GM18907 (cell line): ENCODE measurements at regions not wholly inside any gene's neighbourhood (a gene's known extent, or its start where the extent isn't known, plus 50 kb on each side); places are given as distances from the start of the nearest gene placed in this dataset.

Experiments used
- ATAC-seq: cut with Tn5 transposase; IDR thresholded peaks from one replicate; pipeline ENCODE4 v1.9.1; 2021; ENCODE audit warnings: mild to moderate bottlenecking, moderate library complexity; ENCODE audit not compliant: unreplicated experiment

DNA sequence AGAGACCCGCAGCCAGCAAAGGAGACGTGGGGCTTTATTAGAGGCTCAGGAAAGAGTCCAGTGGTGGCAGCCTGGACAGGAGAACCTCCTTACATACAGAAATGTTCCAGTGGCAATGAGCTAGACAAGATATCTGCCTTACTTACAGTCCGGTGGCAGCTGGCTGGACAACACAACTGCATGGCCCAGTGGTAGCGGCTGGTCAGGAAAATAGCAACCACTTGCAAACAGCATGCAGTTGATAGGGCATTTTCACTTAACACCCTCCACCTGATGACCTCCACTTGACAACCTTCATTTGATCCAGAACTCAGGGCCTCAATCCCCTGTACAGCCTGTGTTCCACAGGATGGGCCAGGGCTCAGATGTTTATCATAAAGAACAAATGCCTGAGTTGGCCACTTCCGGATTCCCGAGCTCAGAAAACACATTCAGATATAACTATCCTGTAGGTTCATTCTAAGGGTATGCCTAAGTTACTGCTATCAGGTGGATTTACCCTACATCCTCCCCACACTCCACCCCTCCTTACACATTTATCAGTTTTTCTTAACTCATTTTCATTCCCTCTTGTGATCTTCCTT, 63.3 kb upstream of the ITPRID2 start:
- ATAC-seq, result no peak

DNA sequence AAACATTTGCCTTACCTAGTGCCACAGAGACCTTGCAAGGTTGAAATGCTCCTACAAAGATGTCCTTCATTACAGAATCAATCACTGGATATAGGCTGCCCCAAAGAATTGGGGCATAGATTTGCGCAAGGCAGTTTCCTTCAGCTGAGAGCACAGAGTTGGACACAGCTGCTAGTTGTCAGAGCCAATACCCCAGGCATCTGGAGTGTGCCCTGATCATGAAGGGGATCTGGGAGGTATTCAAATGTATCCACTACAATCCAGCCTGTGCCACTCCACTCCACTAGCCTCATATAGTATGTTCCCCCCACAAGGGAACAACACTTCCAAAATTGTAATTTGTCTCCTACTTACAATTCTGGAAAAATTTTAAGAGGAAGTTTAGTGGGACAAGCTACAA, 62.3 kb upstream of the ITPRID2 start:
- no peak for ATAC-seq

DNA sequence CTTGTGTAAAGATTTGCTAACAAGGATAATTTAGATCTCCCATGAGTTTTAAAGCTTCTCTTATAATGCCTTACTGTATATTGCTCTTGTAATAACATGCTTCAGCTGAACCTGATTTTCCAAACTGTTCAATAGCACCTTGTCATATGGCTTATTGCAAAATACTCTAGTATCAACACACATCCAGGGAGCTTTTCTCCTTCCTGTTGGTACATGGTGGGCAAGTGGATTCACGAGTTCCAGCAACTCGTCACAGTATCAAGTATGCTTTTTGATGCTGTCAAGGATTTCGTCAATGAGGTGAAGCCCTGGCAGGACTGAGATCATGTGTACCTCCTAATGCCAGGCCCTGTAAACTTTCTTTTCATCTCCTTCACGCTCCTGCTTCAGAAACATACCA, 59.5 kb upstream of the ITPRID2 start:
- no peak for ATAC-seq

- ATAC-seq, result peak; percentile 80
These were observed 54.9 kb upstream of the ITPRID2 start for GRCh38 chr2:181836583-181836982.

DNA sequence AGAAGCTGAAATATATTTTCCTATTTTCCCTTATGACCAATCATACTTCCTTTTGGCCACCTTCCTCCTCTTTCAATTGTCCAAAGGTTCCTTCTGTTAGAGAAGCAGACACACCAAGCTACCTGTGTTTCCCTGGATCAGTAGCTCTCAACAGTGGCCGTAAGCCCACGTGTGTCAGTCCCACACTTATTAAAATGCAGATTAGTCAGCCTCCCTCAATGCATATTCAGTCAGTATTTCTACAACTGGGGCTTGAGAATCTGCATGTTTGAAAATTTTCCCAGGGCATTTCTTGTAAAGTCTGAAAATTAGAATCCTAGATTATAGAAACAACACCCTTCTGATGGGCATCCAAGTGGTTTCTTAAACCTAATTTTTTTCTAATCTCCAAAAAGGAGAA, 54.0 kb upstream of the ITPRID2 start:
- no peak for ATAC-seq

- no peak for ATAC-seq
These were observed 51.7 kb upstream of the ITPRID2 start for GRCh38 chr2:181839811-181840210.

- no peak for ATAC-seq
These were observed 50.5 kb upstream of the ITPRID2 start for GRCh38 chr2:181841079-181841478.
